Calu3 (cell line): ENCODE measurements at regions not wholly inside any gene's neighbourhood (a gene's known extent, or its start where the extent isn't known, plus 50 kb on each side); places are given as distances from the start of the nearest gene placed in this dataset.
"Not testable (repeated sequence)": the region's sequence is repeated elsewhere in the genome, so short reads cannot be mapped to it uniquely, and the experiment has no call there.

Experiments used
- BruUV-seq: library from RNA; stranded (reverse); fragments of 400-500 nt; replicated peaks from 2 replicates; lab custom pipeline; 2021; lab: Mats Ljungman, UMichigan
- CTCF ChIA-PET: fragments of 300-600 bp; sonication (Branson Sonifier 250); formaldehyde crosslinking; loops from one replicate; lab custom pipeline; 2022; ENCODE audit warnings: antibody characterized with exemption; lab: Charles Lee
- DNase-seq: peaks from one replicate; pipeline ENCODE4 v3.0.0; 2022
- H3K27ac Mint-ChIP-seq: one replicate; pipeline ENCODE4 v1.8.0; 2022; ENCODE audit warnings: mixed read lengths; ENCODE audit not compliant: unreplicated experiment
- H3K27me3 Mint-ChIP-seq: one replicate; pipeline ENCODE4 v1.8.0; 2022; ENCODE audit warnings: mixed read lengths; ENCODE audit not compliant: unreplicated experiment
- H3K36me3 Mint-ChIP-seq: one replicate; pipeline ENCODE4 v1.8.0; 2022; ENCODE audit warnings: mild to moderate bottlenecking, moderate library complexity, mixed read lengths; ENCODE audit not compliant: insufficient read depth, unreplicated experiment
- H3K4me1 Mint-ChIP-seq: one replicate; pipeline ENCODE4 v1.8.0; 2022; ENCODE audit warnings: mild to moderate bottlenecking, low read depth, mixed read lengths; ENCODE audit not compliant: unreplicated experiment
- H3K4me3 Mint-ChIP-seq: one replicate; pipeline ENCODE4 v1.8.0; 2022; ENCODE audit warnings: mild to moderate bottlenecking, low read depth, moderate library complexity, mixed read lengths; ENCODE audit not compliant: unreplicated experiment
- H3K9me3 Mint-ChIP-seq: one replicate; pipeline ENCODE4 v1.8.0; 2022; ENCODE audit warnings: low read depth, mixed read lengths; ENCODE audit not compliant: unreplicated experiment
- CTCF ChIP-seq: fragments of 200-600 bp; IDR thresholded peaks from one replicate; pipeline ENCODE4 v1.8.0; 2022; ENCODE audit warnings: antibody characterized with exemption; ENCODE audit not compliant: unreplicated experiment
- intact Hi-C: fragments of 100-400 bp; cut with micrococcal nuclease; formaldehyde crosslinking; loops from one replicate; pipeline ENCODE4 v1.10.0; 2022; ENCODE audit not compliant: unreplicated experiment

- H3K4me1 Mint-ChIP-seq: no peaks in the 10 kb centered on the region
- no peaks in the 10 kb centered on the region for H3K27me3 Mint-ChIP-seq
- intact Hi-C loops: no loop called here
- H3K27ac Mint-ChIP-seq: no peak overlapping the region
- no peaks in the 10 kb centered on the region for H3K36me3 Mint-ChIP-seq
- no peak for DNase-seq
- H3K4me3 Mint-ChIP-seq: no peak overlapping the region
- peaks cover 7% of the 10 kb centered on the region for H3K9me3 Mint-ChIP-seq
- CTCF ChIA-PET: no interaction called here
- no TSS peak for BruUV-seq
- no peak for TF ChIP-seq CTCF
Measured at GRCh38 chr3:107227091-107227490, 150.1 kb upstream of the CCDC54 start.

DNA sequence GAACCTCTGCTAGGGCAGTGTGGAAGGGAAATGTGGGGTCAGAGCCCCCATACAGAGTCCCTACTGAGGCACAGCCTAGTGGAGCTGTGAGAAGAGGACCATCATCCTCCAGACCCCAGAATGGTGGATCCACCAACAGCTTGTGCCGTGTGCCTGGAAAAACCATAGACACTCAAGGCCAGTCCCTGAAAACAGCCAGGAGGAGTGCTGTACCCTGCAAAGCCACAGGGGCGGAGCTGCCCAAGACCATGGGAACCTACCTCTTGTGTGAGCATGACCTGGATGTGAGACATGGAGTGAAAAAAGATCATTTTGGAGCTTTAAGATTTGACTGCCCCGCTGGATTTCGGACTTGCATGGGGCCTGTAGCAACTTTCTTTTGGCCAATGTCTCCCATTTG is 143.4 kb upstream of the CCDC54 start:
- H3K4me3 Mint-ChIP-seq, intact Hi-C loops, H3K27me3 Mint-ChIP-seq, DNase-seq, H3K9me3 Mint-ChIP-seq, H3K4me1 Mint-ChIP-seq, H3K36me3 Mint-ChIP-seq, CTCF ChIA-PET, BruUV-seq, H3K27ac Mint-ChIP-seq: not testable (repeated sequence)

DNA sequence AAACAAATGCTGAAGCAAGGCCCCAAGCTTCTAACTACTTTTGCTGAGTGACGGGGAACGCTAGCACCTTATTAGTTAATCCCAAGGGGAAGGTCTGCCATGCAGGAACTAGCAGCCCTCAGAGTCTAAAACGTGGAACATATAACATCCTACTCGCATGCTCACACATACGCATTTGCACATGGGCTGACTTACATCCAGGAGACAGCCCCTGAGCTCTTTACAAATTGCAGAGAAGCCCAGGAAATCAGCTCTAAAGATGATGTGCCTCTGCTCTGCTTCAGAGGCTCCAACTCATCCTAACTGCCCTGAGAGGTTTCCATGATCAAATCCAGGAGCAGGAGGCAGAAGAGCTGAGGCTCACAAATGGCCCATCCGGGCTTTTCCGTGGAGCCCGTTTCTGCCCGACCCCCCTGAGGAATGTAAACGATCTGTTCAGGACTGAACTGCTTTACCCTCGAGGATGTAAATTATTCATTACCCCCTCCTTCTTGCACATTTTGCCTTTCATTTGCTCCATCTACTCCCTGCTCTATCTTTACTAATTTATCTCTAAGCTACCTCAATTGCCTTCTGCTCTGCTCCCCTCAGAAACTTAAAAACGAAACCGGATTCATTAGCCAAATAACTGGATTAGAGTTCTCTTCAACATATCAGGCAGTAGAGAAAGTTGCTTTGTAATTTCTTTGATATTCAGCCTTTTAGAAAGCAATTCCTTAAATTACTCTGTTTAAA is 141.9 kb upstream of the CCDC54 start:
- H3K9me3 Mint-ChIP-seq: no peaks in the 10 kb centered on the region
- intact Hi-C loops: loop anchor here (5.0 kb wide), 5 partner anchors 287 to 692 kb away; partner anchors contain the start of gene BBX
- no TSS peak for BruUV-seq
- peak overlapping the region; percentile 96 for H3K4me3 Mint-ChIP-seq
- H3K36me3 Mint-ChIP-seq: peaks cover 6% of the 10 kb centered on the region
- no peaks in the 10 kb centered on the region for H3K27me3 Mint-ChIP-seq
- TF ChIP-seq CTCF: no peak
- peak; percentile 3 for DNase-seq
- H3K27ac Mint-ChIP-seq: peak overlapping the region; percentile 90
- CTCF ChIA-PET: interaction anchor here (0.6 to 2.2 kb wide), 4 partner anchors 102 to 425 kb away, joined by 3 to 14 read pairs (median 4); no protein-coding TSS in a partner anchor
- peaks cover 9% of the 10 kb centered on the region for H3K4me1 Mint-ChIP-seq

GRCh38 chr3:107235928-107236315 is 141.3 kb upstream of the CCDC54 start:
- peaks cover 12% of the 10 kb centered on the region for H3K36me3 Mint-ChIP-seq
- peak; percentile 64 for DNase-seq
- intact Hi-C loops: loop anchor here (5.0 kb wide), 5 partner anchors 286 to 691 kb away; partner anchors contain the start of gene BBX

More at GRCh38 chr3:107235928-107236315, 141.3 kb upstream of the CCDC54 start:
- Mint-ChIP-seq H3K9me3 (no peaks in the 10 kb centered on the region), H3K4me1 (peaks cover 9% of the 10 kb centered on the region), H3K4me3 (peak overlapping the region; percentile 96), H3K27ac (peak overlapping the region; percentile 90), H3K27me3 (no peaks in the 10 kb centered on the region)
- no TSS peak for BruUV-seq
- CTCF ChIA-PET: interaction anchor here (0.6 to 2.2 kb wide), 4 partner anchors 103 to 424 kb away, joined by 3 to 14 read pairs (median 4); no protein-coding TSS in a partner anchor
- peak; percentile 61 for TF ChIP-seq CTCF
